Nephron progenitor cell (in vitro differentiated cells): ENCODE measurements at regions not wholly inside any gene's neighbourhood (a gene's known extent, or its start where the extent isn't known, plus 50 kb on each side); places are given as distances from the start of the nearest gene placed in this dataset.

Source experiments
- DNase-seq: peaks from one replicate; pipeline ENCODE4 v3.0.0; 2021
- H3K27ac Mint-ChIP-seq: 2 replicates; pipeline ENCODE4 v1.8.0; 2021; ENCODE audit warnings: mild to moderate bottlenecking, moderate library complexity, mixed read lengths
- H3K27me3 Mint-ChIP-seq: 2 replicates; pipeline ENCODE4 v1.8.0; 2021; ENCODE audit warnings: mild to moderate bottlenecking, low read depth, mixed read lengths; ENCODE audit not compliant: poor library complexity
- H3K36me3 Mint-ChIP-seq: 2 replicates; pipeline ENCODE4 v1.8.0; 2021; ENCODE audit warnings: low read depth, mixed read lengths
- H3K4me1 Mint-ChIP-seq: 2 replicates; pipeline ENCODE4 v1.8.0; 2021; ENCODE audit warnings: mixed read lengths
- H3K4me3 Mint-ChIP-seq: 2 replicates; pipeline ENCODE4 v1.8.0; 2021; ENCODE audit warnings: mild to moderate bottlenecking, moderate library complexity, mixed read lengths
- H3K9me3 Mint-ChIP-seq: 2 replicates; pipeline ENCODE4 v1.8.0; 2021; ENCODE audit warnings: mild to moderate bottlenecking, moderate library complexity, mixed read lengths
- CTCF ChIP-seq: fragments of 200-600 bp; sonication (generic); IDR thresholded peaks from 2 replicates; pipeline ENCODE4 v1.5.0; 2021; ENCODE audit warnings: antibody characterized with exemption

DNA sequence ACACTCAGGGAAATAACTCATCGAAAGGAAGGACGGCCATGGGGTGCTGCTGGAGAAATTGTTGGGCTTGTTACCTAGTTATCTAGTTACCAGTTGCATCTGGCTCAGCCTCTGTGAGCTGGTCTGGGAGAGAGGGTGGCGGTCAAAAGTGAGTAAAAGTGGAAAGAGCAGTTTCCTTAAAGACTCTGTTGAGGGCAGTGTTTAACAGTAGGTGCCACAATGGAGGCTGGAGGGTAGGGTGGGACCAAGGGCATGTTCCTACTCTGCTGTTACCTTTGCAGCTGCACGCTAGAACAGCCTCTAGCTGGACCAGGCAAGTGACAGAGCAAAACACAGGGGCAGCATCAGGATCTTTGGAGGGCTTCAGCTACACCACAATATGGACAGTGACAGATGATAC lies 228.8 kb upstream of the STARD13 start:
- Mint-ChIP-seq H3K9me3 (no peaks in the 10 kb centered on the region), H3K27ac (peak overlapping the region; percentile 58), H3K27me3 (peaks cover 5% of the 10 kb centered on the region), H3K4me1 (peaks cover 8% of the 10 kb centered on the region), H3K4me3 (no peak overlapping the region), H3K36me3 (no peaks in the 10 kb centered on the region)
- no peak for DNase-seq
- no peak for TF ChIP-seq CTCF

DNA sequence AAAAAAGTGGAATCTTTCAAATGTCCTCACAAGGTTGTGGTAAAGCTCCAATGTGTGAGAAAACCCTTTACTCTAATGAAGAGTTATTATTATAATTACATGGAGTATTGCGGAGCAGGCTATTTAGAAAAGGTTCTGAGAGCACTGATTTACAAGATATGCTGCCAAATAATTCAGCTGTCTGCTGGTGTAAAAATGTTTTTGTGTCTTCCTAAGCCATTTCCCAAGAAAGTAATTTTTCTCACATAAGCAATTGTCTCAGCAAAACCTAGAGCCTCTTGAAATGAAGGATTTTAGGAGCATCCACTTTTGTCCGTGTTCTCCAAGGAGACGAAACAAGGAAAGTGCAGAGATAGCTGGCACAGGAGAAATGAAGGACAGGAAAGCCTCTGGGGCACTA lies 229.6 kb upstream of the STARD13 start:
- DNase-seq, result no peak
- Mint-ChIP-seq H3K9me3 (no peaks in the 10 kb centered on the region), H3K4me1 (peaks cover 8% of the 10 kb centered on the region), H3K36me3 (no peaks in the 10 kb centered on the region), H3K4me3 (no peak overlapping the region), H3K27ac (no peak overlapping the region), H3K27me3 (peaks cover 7% of the 10 kb centered on the region)
- TF ChIP-seq CTCF, result no peak

DNA sequence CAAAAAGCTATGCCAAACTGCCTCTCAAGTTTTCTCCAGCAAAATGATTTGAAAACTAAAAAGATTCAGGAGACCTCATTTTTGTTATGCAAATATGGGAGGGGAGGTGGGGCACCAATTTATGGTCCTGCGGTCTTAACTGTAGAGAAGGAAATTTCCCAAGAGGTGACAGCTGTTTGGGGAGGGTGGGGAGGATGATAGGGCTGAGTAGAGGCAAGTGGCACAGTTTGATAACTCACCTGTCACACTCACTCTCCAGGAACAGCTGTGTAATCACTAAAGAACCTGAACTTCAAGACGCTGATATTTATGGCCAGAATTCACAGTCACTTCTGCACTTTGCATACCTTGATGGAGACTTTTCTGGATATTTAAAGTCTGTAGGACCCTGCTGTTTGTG lies 232.9 kb upstream of the STARD13 start:
- Mint-ChIP-seq H3K4me1 (peaks cover 8% of the 10 kb centered on the region), H3K27ac (no peak overlapping the region), H3K4me3 (no peak overlapping the region), H3K36me3 (no peaks in the 10 kb centered on the region), H3K9me3 (no peaks in the 10 kb centered on the region), H3K27me3 (peaks cover 8% of the 10 kb centered on the region)
- DNase-seq, result no peak
- TF ChIP-seq CTCF, result no peak

- no peaks in the 10 kb centered on the region for H3K36me3 Mint-ChIP-seq
These were observed 234.3 kb upstream of the STARD13 start for GRCh38 chr13:33519561-33520467.

GRCh38 chr13:33520468-33520839 lies 234.9 kb upstream of the STARD13 start:
- DNase-seq, result no peak
- Mint-ChIP-seq H3K27me3 (peaks cover 8% of the 10 kb centered on the region), H3K36me3 (no peaks in the 10 kb centered on the region), H3K9me3 (no peaks in the 10 kb centered on the region), H3K4me1 (no peaks in the 10 kb centered on the region), H3K27ac (no peak overlapping the region), H3K4me3 (no peak overlapping the region)
- TF ChIP-seq CTCF, result no peak

More at GRCh38 chr13:33519561-33520467, 234.3 kb upstream of the STARD13 start:
- Mint-ChIP-seq H3K27ac (peak overlapping the region; percentile 7), H3K4me3 (no peak overlapping the region), H3K9me3 (no peaks in the 10 kb centered on the region), H3K4me1 (no peaks in the 10 kb centered on the region), H3K27me3 (peaks cover 8% of the 10 kb centered on the region)
- no peak for DNase-seq
- TF ChIP-seq CTCF, result no peak

- Mint-ChIP-seq H3K9me3 (no peaks in the 10 kb centered on the region), H3K27ac (no peak overlapping the region), H3K27me3 (peaks cover 8% of the 10 kb centered on the region), H3K4me1 (peaks cover 9% of the 10 kb centered on the region), H3K4me3 (no peak overlapping the region), H3K36me3 (no peaks in the 10 kb centered on the region)
- no peak for TF ChIP-seq CTCF
- no peak for DNase-seq
These were observed 238.5 kb upstream of the STARD13 start for GRCh38 chr13:33524086-33524485.
